RKO (cell line): ENCODE measurements at regions not wholly inside any gene's neighbourhood (a gene's known extent, or its start where the extent isn't known, plus 50 kb on each side); places are given as distances from the start of the nearest gene placed in this dataset.

Experiments used
- DNase-seq: peaks from one replicate; pipeline ENCODE4 v3.0.0-alpha.2; 2016; ENCODE audit warnings: low spot score

- DNase-seq: no peak
Observed at GRCh38 chr5:34534523-34535103, 121.5 kb upstream of the RAI14 start.

- no peak for DNase-seq
Observed at GRCh38 chr5:34535433-34535832, 120.7 kb upstream of the RAI14 start.

- no peak for DNase-seq
Observed at GRCh38 chr5:34535944-34536623, 120.0 kb upstream of the RAI14 start.

- no peak for DNase-seq
Observed at GRCh38 chr5:34536699-34537098, 119.4 kb upstream of the RAI14 start.

- DNase-seq: no peak
Observed at GRCh38 chr5:34538026-34538672, 118.0 kb upstream of the RAI14 start.

- DNase-seq: no peak
Observed at GRCh38 chr5:34539183-34539582, 116.9 kb upstream of the RAI14 start.

GRCh38 chr5:34541067-34541466 is 115.1 kb upstream of the RAI14 start:
- DNase-seq: no peak

- no peak for DNase-seq
Observed at GRCh38 chr5:34542818-34543217, 113.3 kb upstream of the RAI14 start.

GRCh38 chr5:34543687-34544086 is 112.4 kb upstream of the RAI14 start:
- no peak for DNase-seq

GRCh38 chr5:34544403-34544802 is 111.7 kb upstream of the RAI14 start:
- no peak for DNase-seq

- no peak for DNase-seq
Observed at GRCh38 chr5:34545164-34545563, 111.0 kb upstream of the RAI14 start.

- DNase-seq: no peak
Observed at GRCh38 chr5:34545626-34546025, 110.5 kb upstream of the RAI14 start.

GRCh38 chr5:34547300-34548085 is 108.6 kb upstream of the RAI14 start:
- DNase-seq: no peak

- no peak for DNase-seq
Observed at GRCh38 chr5:34548086-34548403, 108.1 kb upstream of the RAI14 start.

GRCh38 chr5:34550247-34550646 is 105.9 kb upstream of the RAI14 start:
- DNase-seq: no peak

- DNase-seq: no peak
Observed at GRCh38 chr5:34550964-34551363, 105.2 kb upstream of the RAI14 start.

- DNase-seq: no peak
Observed at GRCh38 chr5:34551911-34552433, 104.2 kb upstream of the RAI14 start.

- DNase-seq: no peak
Observed at GRCh38 chr5:34552686-34553085, 103.4 kb upstream of the RAI14 start.

- DNase-seq: no peak
Observed at GRCh38 chr5:34553581-34553980, 102.5 kb upstream of the RAI14 start.

- DNase-seq: no peak
Observed at GRCh38 chr5:34554641-34555040, 101.5 kb upstream of the RAI14 start.

GRCh38 chr5:34555699-34556508 is 100.2 kb upstream of the RAI14 start:
- DNase-seq: no peak

- DNase-seq: no peak
Observed at GRCh38 chr5:34556509-34556782, 99.7 kb upstream of the RAI14 start.
